Lower leg skin (tissue), 3 donors: ENCODE measurements at regions not wholly inside any gene's neighbourhood (a gene's known extent, or its start where the extent isn't known, plus 50 kb on each side); places are given as distances from the start of the nearest gene placed in this dataset.

Experiments
- CTCF ChIP-seq, 3 donors: fragments of 450-650 bp; IDR thresholded peaks; one replicate each; pipeline ENCODE4 v1.5.1; 2016; ENCODE audit warnings: antibody characterized with exemption in 3 of 3, mild to moderate bottlenecking in 3 of 3, moderate library complexity in 2 of 3
- POLR2A ChIP-seq, 2 donors: fragments of 450-650 bp; IDR thresholded peaks; one replicate each; pipeline ENCODE4 v1.6.1; 2016 to 2017; ENCODE audit warnings: antibody characterized with exemption in 2 of 2, mild to moderate bottlenecking in 1 of 2, moderate library complexity in 1 of 2

- TF ChIP-seq CTCF (IDR thresholded peaks at IDR 0.05) = no peak
- no peak for TF ChIP-seq POLR2A (IDR thresholded peaks at IDR 0.05)
Observed at GRCh38 chr16:13845232-13845631, 74.7 kb upstream of the ERCC4 start.
